Nephron progenitor cell (in vitro differentiated cells): ENCODE measurements at regions not wholly inside any gene's neighbourhood (a gene's known extent, or its start where the extent isn't known, plus 50 kb on each side); places are given as distances from the start of the nearest gene placed in this dataset.

Experiments used
- DNase-seq: peaks from one replicate; pipeline ENCODE4 v3.0.0; 2021
- H3K27ac Mint-ChIP-seq: 2 replicates; pipeline ENCODE4 v1.8.0; 2021; ENCODE audit warnings: mild to moderate bottlenecking, moderate library complexity, mixed read lengths
- H3K27me3 Mint-ChIP-seq: 2 replicates; pipeline ENCODE4 v1.8.0; 2021; ENCODE audit warnings: mild to moderate bottlenecking, low read depth, mixed read lengths; ENCODE audit not compliant: poor library complexity
- H3K36me3 Mint-ChIP-seq: 2 replicates; pipeline ENCODE4 v1.8.0; 2021; ENCODE audit warnings: low read depth, mixed read lengths
- H3K4me1 Mint-ChIP-seq: 2 replicates; pipeline ENCODE4 v1.8.0; 2021; ENCODE audit warnings: mixed read lengths
- H3K4me3 Mint-ChIP-seq: 2 replicates; pipeline ENCODE4 v1.8.0; 2021; ENCODE audit warnings: mild to moderate bottlenecking, moderate library complexity, mixed read lengths
- H3K9me3 Mint-ChIP-seq: 2 replicates; pipeline ENCODE4 v1.8.0; 2021; ENCODE audit warnings: mild to moderate bottlenecking, moderate library complexity, mixed read lengths
- TF ChIP-seq, protein P1 (sequence below): fragments of 200-600 bp; sonication (generic); IDR thresholded peaks from 2 replicates; pipeline ENCODE4 v1.5.0; 2021; ENCODE audit warnings: antibody characterized with exemption

DNA sequence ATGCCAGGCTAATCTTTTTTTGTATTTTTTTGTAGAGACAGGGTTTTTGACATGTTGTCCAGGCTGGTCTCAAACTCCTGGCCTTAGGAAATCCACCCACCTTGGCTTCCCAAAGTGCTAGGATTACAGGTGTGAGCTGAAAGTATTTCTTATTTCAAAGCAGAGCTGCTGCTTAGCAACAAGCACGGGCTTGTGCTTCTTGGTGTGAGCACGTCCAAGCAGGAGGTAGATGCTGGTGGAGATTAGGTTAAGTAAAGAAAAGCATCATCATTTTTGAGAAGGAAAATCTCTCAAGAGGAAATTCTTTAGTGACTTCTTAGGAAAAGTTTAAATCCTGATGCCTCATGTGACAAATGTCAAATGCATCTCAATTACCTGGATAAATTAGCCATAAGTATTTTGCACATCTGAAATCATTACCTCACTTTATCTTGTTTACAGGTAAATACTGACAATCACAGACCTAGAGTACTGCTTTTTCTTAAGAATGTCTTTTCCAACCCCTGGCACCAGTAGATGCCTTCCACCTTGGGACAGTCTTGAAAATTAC, 431.8 kb upstream of the FZD8 start:
- peaks cover 3% of the 10 kb centered on the region for H3K27me3 Mint-ChIP-seq
- H3K36me3 Mint-ChIP-seq: no peaks in the 10 kb centered on the region
- TF ChIP-seq, protein P1, sequence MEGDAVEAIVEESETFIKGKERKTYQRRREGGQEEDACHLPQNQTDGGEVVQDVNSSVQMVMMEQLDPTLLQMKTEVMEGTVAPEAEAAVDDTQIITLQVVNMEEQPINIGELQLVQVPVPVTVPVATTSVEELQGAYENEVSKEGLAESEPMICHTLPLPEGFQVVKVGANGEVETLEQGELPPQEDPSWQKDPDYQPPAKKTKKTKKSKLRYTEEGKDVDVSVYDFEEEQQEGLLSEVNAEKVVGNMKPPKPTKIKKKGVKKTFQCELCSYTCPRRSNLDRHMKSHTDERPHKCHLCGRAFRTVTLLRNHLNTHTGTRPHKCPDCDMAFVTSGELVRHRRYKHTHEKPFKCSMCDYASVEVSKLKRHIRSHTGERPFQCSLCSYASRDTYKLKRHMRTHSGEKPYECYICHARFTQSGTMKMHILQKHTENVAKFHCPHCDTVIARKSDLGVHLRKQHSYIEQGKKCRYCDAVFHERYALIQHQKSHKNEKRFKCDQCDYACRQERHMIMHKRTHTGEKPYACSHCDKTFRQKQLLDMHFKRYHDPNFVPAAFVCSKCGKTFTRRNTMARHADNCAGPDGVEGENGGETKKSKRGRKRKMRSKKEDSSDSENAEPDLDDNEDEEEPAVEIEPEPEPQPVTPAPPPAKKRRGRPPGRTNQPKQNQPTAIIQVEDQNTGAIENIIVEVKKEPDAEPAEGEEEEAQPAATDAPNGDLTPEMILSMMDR: no peak
- H3K9me3 Mint-ChIP-seq: peaks cover 10% of the 10 kb centered on the region
- no peak overlapping the region for H3K4me3 Mint-ChIP-seq
- no peak overlapping the region for H3K27ac Mint-ChIP-seq
- H3K4me1 Mint-ChIP-seq: peaks cover 15% of the 10 kb centered on the region
- no peak for DNase-seq

GRCh38 chr10:36068542-36068941, 426.4 kb upstream of the FZD8 start:
- Mint-ChIP-seq H3K27me3 (peaks cover 7% of the 10 kb centered on the region), H3K4me3 (no peak overlapping the region)

DNA sequence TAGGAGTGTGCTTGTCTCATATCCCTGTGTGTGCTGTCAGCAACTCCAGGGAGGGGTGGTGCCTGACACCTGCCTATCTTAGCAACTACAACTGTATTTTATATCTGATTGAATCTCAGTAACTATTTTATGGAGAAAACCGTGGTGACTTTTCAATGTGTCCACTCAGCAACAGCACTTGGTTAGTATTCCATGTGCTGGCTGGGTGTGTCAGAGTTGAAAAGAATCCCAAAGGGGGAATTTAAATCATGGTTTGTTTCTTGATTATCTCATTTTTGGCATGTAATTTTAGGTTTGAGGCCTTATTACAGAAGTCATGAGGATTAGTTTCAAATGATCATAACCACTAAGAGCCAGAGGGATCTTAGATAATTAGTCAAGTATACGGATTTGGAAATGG, 425.7 kb upstream of the FZD8 start:
- no peak for DNase-seq
- Mint-ChIP-seq H3K9me3 (peaks cover 5% of the 10 kb centered on the region), H3K27me3 (peaks cover 6% of the 10 kb centered on the region), H3K27ac (no peak overlapping the region), H3K36me3 (no peaks in the 10 kb centered on the region), H3K4me1 (peaks cover 15% of the 10 kb centered on the region), H3K4me3 (no peak overlapping the region)
- TF ChIP-seq, protein P1: no peak

More at GRCh38 chr10:36068542-36068941, 426.4 kb upstream of the FZD8 start:
- Mint-ChIP-seq H3K9me3 (peaks cover 5% of the 10 kb centered on the region), H3K36me3 (no peaks in the 10 kb centered on the region), H3K4me1 (peaks cover 15% of the 10 kb centered on the region), H3K27ac (no peak overlapping the region)
- no peak for DNase-seq
- TF ChIP-seq, protein P1: no peak

- Mint-ChIP-seq H3K4me3 (no peak overlapping the region), H3K27ac (no peak overlapping the region), H3K9me3 (peaks cover 5% of the 10 kb centered on the region), H3K4me1 (peaks cover 15% of the 10 kb centered on the region), H3K36me3 (no peaks in the 10 kb centered on the region), H3K27me3 (peaks cover 4% of the 10 kb centered on the region)
- no peak for DNase-seq
- TF ChIP-seq, protein P1: no peak
Observed at GRCh38 chr10:36066850-36067249, 424.8 kb upstream of the FZD8 start.

GRCh38 chr10:36066102-36066501, 424.0 kb upstream of the FZD8 start:
- no peak overlapping the region for H3K4me3 Mint-ChIP-seq
- peaks cover 4% of the 10 kb centered on the region for H3K27me3 Mint-ChIP-seq
- peaks cover 12% of the 10 kb centered on the region for H3K4me1 Mint-ChIP-seq

DNA sequence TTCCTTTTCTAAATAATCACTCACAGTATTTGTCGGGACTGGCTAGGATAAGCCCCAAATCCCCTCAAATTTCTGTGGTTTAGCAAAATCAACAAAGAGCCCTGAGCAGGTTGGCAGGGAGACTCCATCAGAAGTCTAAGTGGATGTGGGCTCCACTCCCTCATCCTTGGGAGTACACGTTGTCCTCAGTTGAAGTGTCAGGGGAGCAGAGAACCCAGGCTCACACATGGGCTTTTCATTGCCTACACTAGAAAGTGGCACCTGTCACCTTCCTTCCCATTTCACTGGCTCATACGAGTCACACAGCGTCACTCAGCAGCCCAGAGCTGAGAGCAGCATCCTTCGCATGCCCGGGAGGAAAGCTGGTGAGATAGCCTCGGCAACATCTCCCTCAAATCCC, 421.3 kb upstream of the FZD8 start:
- no peak overlapping the region for H3K4me3 Mint-ChIP-seq
- TF ChIP-seq, protein P1: no peak
- peaks cover 11% of the 10 kb centered on the region for H3K9me3 Mint-ChIP-seq
- H3K4me1 Mint-ChIP-seq: no peaks in the 10 kb centered on the region
- no peak for DNase-seq
- H3K27ac Mint-ChIP-seq: no peak overlapping the region
- peaks cover 4% of the 10 kb centered on the region for H3K27me3 Mint-ChIP-seq
- no peaks in the 10 kb centered on the region for H3K36me3 Mint-ChIP-seq

More at GRCh38 chr10:36066102-36066501, 424.0 kb upstream of the FZD8 start:
- TF ChIP-seq, protein P1: no peak
- no peaks in the 10 kb centered on the region for H3K36me3 Mint-ChIP-seq
- H3K9me3 Mint-ChIP-seq: peaks cover 5% of the 10 kb centered on the region
- no peak for DNase-seq
- H3K27ac Mint-ChIP-seq: no peak overlapping the region
